Prostate gland (tissue), 2 donors: ENCODE measurements at regions not wholly inside any gene's neighbourhood (a gene's known extent, or its start where the extent isn't known, plus 50 kb on each side); places are given as distances from the start of the nearest gene placed in this dataset.
"Not testable (repeated sequence)": the region's sequence is repeated elsewhere in the genome, so short reads cannot be mapped to it uniquely, and the experiment has no call there.

Experiments
- CTCF ChIP-seq, 4 experiments: fragments of 200-600 bp in 2 of 4; fragments of 450-650 bp in 2 of 4; sonication (generic) in 2 of 4; IDR thresholded peaks; 1 replicate in 3 of 4; 2 replicates in 1 of 4; pipeline ENCODE4 v1.5.1; 2016 to 2019; ENCODE audit warnings: antibody characterized with exemption in 4 of 4, mild to moderate bottlenecking in 2 of 4, moderate library complexity in 2 of 4
- POLR2A ChIP-seq: fragments of 450-650 bp; IDR thresholded peaks from one replicate; pipeline ENCODE4 v1.6.1; 2016; ENCODE audit warnings: antibody characterized with exemption, mild to moderate bottlenecking
- POLR2AphosphoS5 ChIP-seq: sonication (generic); formaldehyde crosslinking; IDR thresholded peaks from one replicate; pipeline ENCODE4 v1.6.1; 2017; ENCODE audit warnings: antibody characterized with exemption

GRCh38 chr7:12844732-12845131 lies 157.3 kb downstream of the ARL4A start:
- not testable (repeated sequence) for TF ChIP-seq CTCF (IDR thresholded peaks at IDR 0.05); POLR2AphosphoS5; POLR2A
